ENCODE measurements at regions not wholly inside any gene's neighbourhood (a gene's known extent, or its start where the extent isn't known, plus 50 kb on each side); places are given as distances from the start of the nearest gene placed in this dataset.

GRCh38 chr14:98963610-98964009, 308.4 kb downstream of the BCL11B start:
- DNase-seq, result peak; percentile 65
- Histone ChIP-seq H3K9ac (ENCODE audit: extremely low read depth, low read length, poor library complexity, severe bottlenecking) (no peak overlapping the region), H3K4me3 (ENCODE audit: low read length) (no peak overlapping the region), H3K4me1 (ENCODE audit: control insufficient read depth, insufficient read depth, low read length) (no peaks in the 10 kb centered on the region), H3K9me3 (ENCODE audit: control insufficient read depth, low read length) (no peaks in the 10 kb centered on the region), H3K36me3 (ENCODE audit: control insufficient read depth, insufficient read depth, low read length) (no peaks in the 10 kb centered on the region), H3K27ac (ENCODE audit: low read depth, low read length) (no peak overlapping the region), H3K27me3 (ENCODE audit: control insufficient read depth, insufficient read depth, low read length, poor library complexity, severe bottlenecking) (no peaks in the 10 kb centered on the region)
- peaks cover 4% of the 10 kb centered on the region for H3K4me1 Mint-ChIP-seq
- H3K9me3 Mint-ChIP-seq, result no peaks in the 10 kb centered on the region
- H3K27me3 Mint-ChIP-seq (ENCODE audit: insufficient read depth), result peaks cover 30% of the 10 kb centered on the region
- no peak overlapping the region for H3K4me3 Mint-ChIP-seq
- H3K27ac Mint-ChIP-seq, result no peak overlapping the region
- no peak for TF ChIP-seq CTCF (conservative IDR thresholded peaks at IDR 0.05)
- WGBS, 2 experiments (ENCODE audit: insufficient coverage in 1 of 2, insufficient read length in 1 of 2), result 88% methylated on average over 2 of the region's 2 CpGs; no CpG with 5 or more reads in 1 of the 2 experiments
- no peaks in the 10 kb centered on the region for H3K36me3 Mint-ChIP-seq (ENCODE audit: low read depth)

GRCh38 chr14:98964171-98964570, 307.8 kb downstream of the BCL11B start:
- Mint-ChIP-seq H3K4me1 (peaks cover 4% of the 10 kb centered on the region), H3K36me3 (ENCODE audit: low read depth) (no peaks in the 10 kb centered on the region), H3K27me3 (ENCODE audit: insufficient read depth) (peaks cover 30% of the 10 kb centered on the region), H3K9me3 (no peaks in the 10 kb centered on the region), H3K4me3 (no peak overlapping the region), H3K27ac (no peak overlapping the region)
- Histone ChIP-seq H3K4me1 (ENCODE audit: control insufficient read depth, insufficient read depth, low read length) (no peaks in the 10 kb centered on the region), H3K4me3 (ENCODE audit: low read length) (no peak overlapping the region), H3K9ac (ENCODE audit: extremely low read depth, low read length, poor library complexity, severe bottlenecking) (no peak overlapping the region), H3K27ac (ENCODE audit: low read depth, low read length) (no peak overlapping the region), H3K9me3 (ENCODE audit: control insufficient read depth, low read length) (no peaks in the 10 kb centered on the region), H3K36me3 (ENCODE audit: control insufficient read depth, insufficient read depth, low read length) (no peaks in the 10 kb centered on the region), H3K27me3 (ENCODE audit: control insufficient read depth, insufficient read depth, low read length, poor library complexity, severe bottlenecking) (no peaks in the 10 kb centered on the region)
- no peak for TF ChIP-seq CTCF (conservative IDR thresholded peaks at IDR 0.05)
- DNase-seq, result no peak
- 77 to 83% methylated on average over 5 to 7 of the region's 7 CpGs for WGBS, 2 experiments (ENCODE audit: insufficient coverage in 1 of 2, insufficient read length in 1 of 2)

- Mint-ChIP-seq H3K36me3 (ENCODE audit: low read depth) (no peaks in the 10 kb centered on the region), H3K27ac (no peak overlapping the region), H3K4me1 (peaks cover 4% of the 10 kb centered on the region), H3K4me3 (no peak overlapping the region), H3K9me3 (no peaks in the 10 kb centered on the region), H3K27me3 (ENCODE audit: insufficient read depth) (peaks cover 30% of the 10 kb centered on the region)
- H3K4me1 ChIP-seq (ENCODE audit: control insufficient read depth, insufficient read depth, low read length), result no peaks in the 10 kb centered on the region
- H3K9me3 ChIP-seq (ENCODE audit: control insufficient read depth, low read length), result no peaks in the 10 kb centered on the region
- no peak overlapping the region for H3K9ac ChIP-seq (ENCODE audit: extremely low read depth, low read length, poor library complexity, severe bottlenecking)
- H3K4me3 ChIP-seq (ENCODE audit: low read length), result no peak overlapping the region
- DNase-seq, result no peak
- WGBS, 2 experiments (ENCODE audit: insufficient coverage in 1 of 2, insufficient read length in 1 of 2), result 79% methylated on average over 4 of the region's 5 CpGs; no CpG with 5 or more reads in 1 of the 2 experiments
- H3K36me3 ChIP-seq (ENCODE audit: control insufficient read depth, insufficient read depth, low read length), result no peaks in the 10 kb centered on the region
- no peak for TF ChIP-seq CTCF (conservative IDR thresholded peaks at IDR 0.05)
- no peaks in the 10 kb centered on the region for H3K27me3 ChIP-seq (ENCODE audit: control insufficient read depth, insufficient read depth, low read length, poor library complexity, severe bottlenecking)
- H3K27ac ChIP-seq (ENCODE audit: low read depth, low read length), result no peak overlapping the region
Measured at GRCh38 chr14:98965076-98965475, 306.9 kb downstream of the BCL11B start.

Data from endodermal cell (in vitro differentiated cells).